A673 (cell line): ENCODE measurements at regions not wholly inside any gene's neighbourhood (a gene's known extent, or its start where the extent isn't known, plus 50 kb on each side); places are given as distances from the start of the nearest gene placed in this dataset.

ENCODE experiments used
- BruUV-seq: library from RNA; stranded (reverse); fragments of 400-500 nt; replicated peaks from 2 replicates; lab custom pipeline; 2021; lab: Mats Ljungman, UMichigan
- CTCF ChIA-PET: fragments of 300-600 bp; sonication (Branson Sonifier 250); formaldehyde crosslinking; loops from one replicate; lab custom pipeline; 2022; ENCODE audit warnings: antibody characterized with exemption; lab: Charles Lee
- POLR2A ChIA-PET: fragments of 300-600 bp; sonication (Branson Sonifier 250); formaldehyde crosslinking; loops from one replicate; lab custom pipeline; 2022; ENCODE audit warnings: antibody characterized with exemption; ENCODE audit not compliant: low non-redundant PET; lab: Charles Lee
- DNase-seq: peaks from one replicate; pipeline ENCODE4 v3.0.0-alpha.2; 2015; ENCODE audit warnings: low spot score
- H3K27ac ChIP-seq: fragments of 200-600 bp; sonication (generic); 2 replicates; pipeline ENCODE4 v1.5.1; 2016; ENCODE audit warnings: mixed run types, low read depth, mild to moderate bottlenecking, mixed read lengths, antibody characterized with exemption, low read length; ENCODE audit not compliant: poor library complexity, severe bottlenecking
- H3K27me3 ChIP-seq: fragments of 200-600 bp; sonication (generic); replicated peaks from 2 replicates; pipeline ENCODE4 v1.6.1; 2017; ENCODE audit warnings: mixed run types, low read depth, mild to moderate bottlenecking, mixed read lengths, antibody characterized with exemption, low read length; ENCODE audit not compliant: insufficient read depth, poor library complexity
- H3K36me3 ChIP-seq: fragments of 200-600 bp; sonication (generic); 2 replicates; pipeline ENCODE4 v1.6.1; 2016; ENCODE audit warnings: mixed run types, mild to moderate bottlenecking, mixed read lengths, antibody characterized with exemption, low read length; ENCODE audit not compliant: insufficient read depth, poor library complexity, severe bottlenecking
- H3K4me1 ChIP-seq: fragments of 200-600 bp; sonication (generic); 2 replicates; pipeline ENCODE4 v1.6.1; 2017; ENCODE audit warnings: mixed run types, mild to moderate bottlenecking, mixed read lengths, antibody characterized with exemption, low read length; ENCODE audit not compliant: insufficient read depth, poor library complexity, severe bottlenecking
- H3K4me3 ChIP-seq: fragments of 200-600 bp; sonication (generic); 2 replicates; pipeline ENCODE4 v1.5.1; 2016; ENCODE audit warnings: low read depth, mixed run types, mild to moderate bottlenecking, mixed read lengths, low read length; ENCODE audit not compliant: poor library complexity, severe bottlenecking
- H3K9me3 ChIP-seq: fragments of 200-600 bp; sonication (generic); 2 replicates; pipeline ENCODE4 v1.6.1; 2016; ENCODE audit warnings: mixed run types, low read depth, mild to moderate bottlenecking, mixed read lengths, antibody characterized with exemption, low read length; ENCODE audit not compliant: poor library complexity, severe bottlenecking
- CTCF ChIP-seq: fragments of 300-800, 200-600 bp; sonication (generic); conservative IDR thresholded peaks from 2 replicates; pipeline ENCODE4 v1.5.1; 2017; ENCODE audit warnings: low read depth, mild to moderate bottlenecking, antibody characterized with exemption, low read length, moderate library complexity, mixed read lengths
- EZH2 ChIP-seq: fragments of 200-600 bp; sonication (generic); IDR thresholded peaks from 2 replicates; pipeline ENCODE4 v1.6.1; 2017; ENCODE audit warnings: borderline replicate concordance, low read depth, mild to moderate bottlenecking, mixed read lengths, antibody characterized with exemption, low read length; ENCODE audit not compliant: poor library complexity, severe bottlenecking
- intact Hi-C: fragments of 100-400 bp; cut with micrococcal nuclease; formaldehyde crosslinking; loops from one replicate; pipeline ENCODE4 v1.10.0; 2022; ENCODE audit not compliant: unreplicated experiment

DNA sequence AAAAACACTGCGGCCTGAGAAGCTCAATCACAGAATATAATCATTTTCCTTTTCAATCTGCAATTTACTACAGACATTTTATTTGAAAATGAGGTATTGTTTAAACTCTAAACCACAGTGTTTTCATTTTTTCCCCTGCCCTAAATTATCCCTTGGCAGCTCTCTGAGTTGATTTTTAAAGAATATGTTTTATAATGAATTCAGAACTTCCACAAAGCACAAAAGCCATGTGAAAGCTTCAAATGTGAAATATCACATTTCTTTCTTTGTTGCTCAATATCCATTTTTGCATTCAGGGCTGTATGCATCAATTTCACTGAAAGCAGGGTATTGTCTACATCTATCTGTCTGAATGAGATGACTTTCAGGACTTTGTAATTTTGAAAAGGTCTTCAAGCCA lies 813.6 kb upstream of the ALCAM start:
- H3K27ac ChIP-seq = no peak overlapping the region
- H3K27me3 ChIP-seq = no peaks in the 10 kb centered on the region
- no TSS peak for BruUV-seq
- no peak for DNase-seq
- no peak overlapping the region for H3K4me3 ChIP-seq
- ChIA-PET POLR2A (no interaction called here), CTCF (no interaction called here)
- H3K9me3 ChIP-seq = no peaks in the 10 kb centered on the region
- intact Hi-C loops = no loop called here
- no peaks in the 10 kb centered on the region for H3K4me1 ChIP-seq
- no peaks in the 10 kb centered on the region for H3K36me3 ChIP-seq
- TF ChIP-seq EZH2 = no peak
- no peak for TF ChIP-seq CTCF

DNA sequence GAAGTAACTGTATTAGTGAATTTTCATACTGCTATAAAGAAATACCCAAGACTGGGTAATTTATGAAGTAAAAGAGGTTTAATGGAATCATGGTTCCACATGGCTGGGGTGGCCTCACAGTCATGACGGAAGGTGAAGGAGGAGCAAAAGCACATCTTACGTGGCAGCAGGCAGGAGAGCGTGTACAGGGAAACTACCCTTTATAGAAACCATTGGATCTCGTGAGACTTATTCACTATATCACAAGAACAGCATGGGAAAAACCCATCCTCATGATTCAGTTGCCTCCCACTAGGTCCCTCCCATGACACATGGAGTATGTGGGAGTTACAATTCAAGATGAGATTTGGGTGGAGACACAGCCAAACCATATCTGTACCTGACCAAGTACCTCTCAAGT lies 812.3 kb upstream of the ALCAM start:
- ChIA-PET POLR2A (interaction anchor here (0.6 kb wide), 1 partner anchor 86 kb away, joined by 4 read pairs; no protein-coding TSS in a partner anchor), CTCF (no interaction called here)
- TF ChIP-seq CTCF (no peak), EZH2 (no peak)
- no peak overlapping the region for H3K27ac ChIP-seq
- H3K9me3 ChIP-seq = no peaks in the 10 kb centered on the region
- intact Hi-C loops = no loop called here
- no peaks in the 10 kb centered on the region for H3K36me3 ChIP-seq
- BruUV-seq = no TSS peak
- no peak for DNase-seq
- H3K27me3 ChIP-seq = no peaks in the 10 kb centered on the region
- H3K4me1 ChIP-seq = no peaks in the 10 kb centered on the region
- no peak overlapping the region for H3K4me3 ChIP-seq

- H3K4me1 ChIP-seq = no peaks in the 10 kb centered on the region
- BruUV-seq = no TSS peak
- intact Hi-C loops = no loop called here
- no peaks in the 10 kb centered on the region for H3K36me3 ChIP-seq
- CTCF ChIA-PET = no interaction called here
- POLR2A ChIA-PET = no interaction called here
- H3K9me3 ChIP-seq = no peaks in the 10 kb centered on the region
- no peak overlapping the region for H3K27ac ChIP-seq
- no peak for DNase-seq
- no peak overlapping the region for H3K4me3 ChIP-seq
- H3K27me3 ChIP-seq = no peaks in the 10 kb centered on the region
- no peak for TF ChIP-seq CTCF
These were observed 811.0 kb upstream of the ALCAM start for GRCh38 chr3:104555728-104556127.
